GM18508 (cell line): ENCODE measurements at regions not wholly inside any gene's neighbourhood (a gene's known extent, or its start where the extent isn't known, plus 50 kb on each side); places are given as distances from the start of the nearest gene placed in this dataset.
"Not testable (repeated sequence)": the region's sequence is repeated elsewhere in the genome, so short reads cannot be mapped to it uniquely, and the experiment has no call there.

Source experiments
- ATAC-seq: cut with Tn5 transposase; IDR thresholded peaks from one replicate; pipeline ENCODE4 v1.9.1; 2021; ENCODE audit warnings: moderate number of reproducible peaks; ENCODE audit not compliant: insufficient read depth, unreplicated experiment

GRCh38 chr12:124377981-124378509, 83.2 kb downstream of the RFLNA start:
- no peak for ATAC-seq

GRCh38 chr12:124376435-124376834, 81.5 kb downstream of the RFLNA start:
- no peak for ATAC-seq

- no peak for ATAC-seq
These were observed 80.9 kb downstream of the RFLNA start for GRCh38 chr12:124375789-124376175.

- ATAC-seq: no peak
These were observed 80.4 kb downstream of the RFLNA start for GRCh38 chr12:124375141-124375788.

- no peak for ATAC-seq
These were observed 79.7 kb downstream of the RFLNA start for GRCh38 chr12:124374567-124374966.

GRCh38 chr12:124374147-124374546, 79.3 kb downstream of the RFLNA start:
- no peak for ATAC-seq

- not testable (repeated sequence) for ATAC-seq
These were observed 78.8 kb downstream of the RFLNA start for GRCh38 chr12:124373701-124374100.

- no peak for ATAC-seq
These were observed 77.9 kb downstream of the RFLNA start for GRCh38 chr12:124372831-124373230.

- no peak for ATAC-seq
These were observed 77.2 kb downstream of the RFLNA start for GRCh38 chr12:124371970-124372555.

GRCh38 chr12:124371366-124371765, 76.5 kb downstream of the RFLNA start:
- ATAC-seq: no peak

- no peak for ATAC-seq
These were observed 76.0 kb downstream of the RFLNA start for GRCh38 chr12:124370851-124371250.

- ATAC-seq: no peak
These were observed 75.5 kb downstream of the RFLNA start for GRCh38 chr12:124370384-124370783.

GRCh38 chr12:124369827-124370378, 75.0 kb downstream of the RFLNA start:
- ATAC-seq: no peak

- ATAC-seq: no peak
These were observed 74.3 kb downstream of the RFLNA start for GRCh38 chr12:124369055-124369826.

- no peak for ATAC-seq
These were observed 73.6 kb downstream of the RFLNA start for GRCh38 chr12:124368421-124369032.

GRCh38 chr12:124365726-124366430, 71.0 kb downstream of the RFLNA start:
- ATAC-seq: no peak
